ENCODE measurements at regions not wholly inside any gene's neighbourhood (a gene's known extent, or its start where the extent isn't known, plus 50 kb on each side); places are given as distances from the start of the nearest gene placed in this dataset.
"Not testable (repeated sequence)": the region's sequence is repeated elsewhere in the genome, so short reads cannot be mapped to it uniquely, and the experiment has no call there.

DNA sequence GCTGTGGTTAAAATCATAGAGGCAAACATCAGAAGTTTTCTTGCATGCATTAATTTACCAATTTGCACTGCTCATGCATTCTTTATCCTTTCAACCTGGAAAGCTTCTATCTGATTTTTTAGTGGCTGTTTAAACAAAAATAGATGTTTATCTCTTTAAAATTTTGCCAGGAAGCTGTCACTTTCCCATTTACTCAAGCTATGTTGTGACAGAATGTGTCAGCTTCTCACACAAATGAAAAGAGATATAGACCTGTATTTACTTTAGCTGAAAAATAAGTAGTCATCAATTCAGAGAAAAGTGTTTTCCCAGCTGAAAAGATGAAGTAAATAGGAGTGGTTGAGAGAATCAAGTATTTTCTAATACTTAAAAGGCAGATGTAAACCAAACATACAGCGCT, 872.8 kb downstream of the DACH1 start:
- DNase-seq (ENCODE audit: low spot score): no peak

DNA sequence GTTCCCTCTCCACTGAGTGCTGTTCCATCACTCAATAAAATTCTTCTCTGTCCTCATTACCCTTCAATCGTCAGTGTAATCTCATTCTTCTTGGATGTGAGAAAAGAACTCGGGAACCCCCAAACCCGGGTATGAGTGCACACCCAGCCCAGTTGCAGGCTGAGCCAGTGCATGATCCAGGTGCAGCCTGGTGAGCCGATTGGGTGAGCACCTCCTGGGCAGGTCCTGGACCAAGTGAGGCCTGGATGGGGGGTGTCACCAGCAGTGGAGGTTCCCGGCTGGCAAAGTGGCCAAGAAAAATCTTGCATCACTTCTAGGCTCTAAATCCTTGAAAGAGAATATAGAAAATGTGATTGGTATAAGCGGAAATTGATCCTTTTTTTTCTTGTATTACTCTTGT, 878.8 kb upstream of the KLHL1 start:
- no peak for DNase-seq (ENCODE audit: low spot score)

DNA sequence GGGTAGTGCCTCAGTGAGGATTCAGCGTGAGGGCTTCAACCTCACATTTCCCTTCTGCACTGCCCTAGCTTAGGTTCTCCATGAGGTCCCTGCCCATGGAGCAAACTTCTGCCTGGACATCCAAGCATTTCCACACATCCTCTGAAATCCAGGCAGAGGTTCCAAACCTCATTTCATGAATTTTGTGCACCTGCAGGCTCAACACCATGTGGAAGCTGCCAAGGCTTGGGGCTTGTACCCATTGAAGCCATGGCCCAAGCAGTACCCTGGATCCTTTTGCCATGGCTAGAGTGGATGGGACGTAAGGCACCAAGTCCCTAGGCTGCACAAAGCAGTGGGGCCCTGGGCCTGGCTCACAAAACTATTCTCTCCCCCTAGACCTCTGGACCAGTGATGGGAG, 877.1 kb upstream of the KLHL1 start:
- no peak for DNase-seq (ENCODE audit: low spot score)

DNA sequence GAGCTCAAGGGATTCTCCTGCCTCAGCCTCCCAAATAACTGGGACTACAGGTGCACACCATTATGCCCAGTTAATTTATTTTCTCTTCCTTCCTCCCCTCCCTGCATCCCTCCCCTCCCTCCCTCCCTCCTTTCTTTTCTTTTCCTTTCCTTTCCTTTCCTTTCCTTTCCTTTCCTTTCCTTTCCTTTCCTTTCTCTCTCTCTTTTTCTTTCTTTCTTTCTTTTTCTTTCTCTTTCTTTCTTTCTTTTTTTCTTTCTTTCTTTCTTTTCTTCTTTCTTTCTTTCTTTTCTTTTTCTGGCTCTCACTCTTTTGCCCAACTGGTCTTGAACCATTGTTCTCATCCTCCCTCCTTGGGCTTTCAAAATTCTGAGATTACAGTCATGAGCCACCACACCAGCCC, 873.0 kb upstream of the KLHL1 start:
- not testable (repeated sequence) for DNase-seq (ENCODE audit: low spot score)

DNA sequence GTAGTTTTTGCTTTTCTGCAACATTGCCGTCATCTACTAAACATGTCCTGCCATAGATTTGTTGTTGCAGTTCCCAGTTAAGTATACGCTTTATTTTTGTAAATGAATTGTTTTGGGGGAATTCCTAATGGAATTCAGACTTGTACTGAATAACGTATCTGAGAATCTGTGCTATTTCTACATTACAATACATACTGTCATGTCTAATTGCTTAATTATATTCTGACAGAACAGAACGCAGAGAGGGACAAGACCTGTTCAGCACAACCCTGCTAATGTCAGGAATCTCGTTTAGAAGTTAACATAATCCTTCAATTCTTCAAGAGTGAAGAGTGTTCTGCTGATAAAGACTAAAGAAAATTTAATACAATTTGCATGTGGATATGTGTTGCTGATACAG, 861.1 kb upstream of the KLHL1 start:
- DNase-seq (ENCODE audit: low spot score): no peak

DNA sequence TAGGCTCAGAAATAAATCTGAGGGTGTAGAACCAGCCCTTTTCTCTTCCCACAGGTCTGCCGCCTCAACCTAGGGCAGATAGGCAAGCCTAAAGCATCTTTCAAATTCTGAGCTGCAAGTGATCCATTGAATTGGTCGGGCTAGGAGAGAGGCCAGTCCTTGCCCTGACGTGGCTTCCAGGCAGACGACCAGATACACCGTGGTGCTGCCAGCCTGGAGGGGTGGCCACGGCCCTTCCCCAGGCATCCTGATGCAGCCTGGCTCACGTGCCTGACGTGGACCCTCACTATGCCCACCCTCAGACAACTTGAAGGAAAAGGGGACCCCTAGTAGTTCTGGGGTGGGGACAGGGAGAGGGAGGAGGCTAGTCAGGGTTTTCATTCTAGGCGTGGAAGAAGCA, 859.3 kb upstream of the KLHL1 start:
- DNase-seq (ENCODE audit: low spot score): no peak

DNA sequence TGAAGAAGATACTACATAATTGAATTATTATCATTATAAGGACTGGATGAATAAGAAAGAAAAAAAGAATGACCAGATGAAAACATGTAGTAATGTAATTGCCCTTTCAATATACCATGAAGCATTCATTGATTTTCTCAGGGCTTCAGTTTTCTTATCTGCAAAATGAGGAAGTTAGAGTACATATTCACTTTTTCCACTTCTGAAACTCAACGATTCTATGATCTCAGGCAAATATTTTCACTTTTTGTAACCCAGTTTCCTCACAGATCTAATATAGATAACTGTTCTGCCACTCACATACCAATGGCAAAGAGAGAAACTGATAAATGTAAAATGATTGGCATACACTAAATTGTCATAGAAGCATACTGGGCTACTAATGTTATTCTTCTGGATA, 856.6 kb upstream of the KLHL1 start:
- DNase-seq (ENCODE audit: low spot score): no peak

DNA sequence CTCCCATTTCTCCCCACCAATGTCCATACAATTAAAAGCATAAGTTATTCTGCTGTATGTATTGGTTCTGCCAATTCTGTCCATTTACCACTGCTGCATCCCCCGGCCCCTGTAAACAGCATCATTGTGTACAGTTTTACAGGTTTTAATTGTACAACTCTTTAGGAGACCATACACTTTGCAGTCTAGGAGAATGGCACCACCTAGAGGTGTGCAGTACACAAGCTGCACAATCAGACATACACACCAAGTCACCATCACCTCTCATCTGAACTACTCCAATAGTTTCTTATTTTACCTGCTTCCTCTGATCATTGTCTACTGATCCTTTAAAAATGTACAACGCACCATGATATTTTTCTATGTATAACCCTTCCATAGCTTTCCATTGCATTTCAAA, 855.9 kb upstream of the KLHL1 start:
- peak; percentile 66 for DNase-seq (ENCODE audit: low spot score)

DNA sequence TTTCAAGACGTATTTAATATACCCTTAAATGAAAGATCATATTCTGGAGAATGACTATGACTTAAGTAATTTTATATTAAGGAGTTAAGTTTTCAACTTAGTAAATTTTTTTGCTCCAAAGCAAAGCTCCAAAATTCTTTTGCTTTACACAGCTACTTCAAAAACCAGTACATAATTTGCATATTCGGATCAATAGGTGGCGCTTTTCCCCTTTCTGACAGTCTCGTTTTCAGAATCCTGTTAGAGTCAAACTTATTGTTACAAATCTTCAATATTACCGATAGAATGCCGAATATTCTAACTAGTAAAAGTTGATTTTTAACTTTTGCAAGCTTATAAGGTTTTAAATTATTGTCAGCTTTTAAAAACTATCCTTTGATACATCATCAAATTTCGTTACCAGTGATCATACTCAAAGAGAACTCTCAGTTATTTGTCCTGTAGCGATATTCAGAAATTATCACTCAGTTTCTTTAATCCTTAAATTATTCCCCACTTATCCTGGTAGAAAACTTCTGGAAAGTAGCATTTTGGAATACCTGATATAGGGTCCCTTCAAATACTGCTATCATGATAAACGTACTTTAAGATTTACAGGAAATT, 852.7 kb upstream of the KLHL1 start:
- DNase-seq (ENCODE audit: low spot score): peak; percentile 66

DNA sequence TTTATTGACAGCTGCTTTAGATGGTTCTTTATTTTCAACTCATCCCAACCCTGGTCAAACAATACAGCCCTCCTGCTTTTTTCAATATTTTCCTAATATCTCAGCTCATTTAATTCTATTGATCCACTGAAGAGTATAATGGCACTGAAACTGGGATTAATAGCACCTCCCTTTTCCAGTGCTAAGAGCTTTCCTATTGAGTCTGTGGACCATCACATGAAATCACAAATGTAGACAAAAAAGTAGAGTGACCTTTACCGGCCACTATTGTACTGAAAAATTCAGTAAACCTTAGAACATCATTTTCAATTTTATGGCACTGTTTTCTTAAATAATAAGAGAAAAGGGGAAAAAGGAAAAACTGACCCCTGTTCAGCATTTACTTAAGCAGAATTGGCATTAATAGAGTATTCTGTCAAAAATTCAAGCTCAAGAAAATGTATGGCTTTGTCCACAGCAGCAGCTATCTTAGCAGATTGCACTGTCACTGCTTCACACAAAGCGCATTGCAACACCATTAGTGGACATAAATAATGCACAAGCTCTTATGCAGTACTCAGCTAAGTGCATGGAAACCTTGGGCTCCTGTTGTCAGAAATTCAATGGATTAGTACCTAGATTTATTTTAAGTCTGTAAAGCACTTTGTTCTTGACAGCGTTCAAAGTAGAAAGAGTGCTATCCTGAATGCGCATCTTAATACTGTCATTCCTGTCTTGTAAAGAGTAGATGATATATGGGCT, 851.0 kb upstream of the KLHL1 start:
- no peak for DNase-seq (ENCODE audit: low spot score)

DNA sequence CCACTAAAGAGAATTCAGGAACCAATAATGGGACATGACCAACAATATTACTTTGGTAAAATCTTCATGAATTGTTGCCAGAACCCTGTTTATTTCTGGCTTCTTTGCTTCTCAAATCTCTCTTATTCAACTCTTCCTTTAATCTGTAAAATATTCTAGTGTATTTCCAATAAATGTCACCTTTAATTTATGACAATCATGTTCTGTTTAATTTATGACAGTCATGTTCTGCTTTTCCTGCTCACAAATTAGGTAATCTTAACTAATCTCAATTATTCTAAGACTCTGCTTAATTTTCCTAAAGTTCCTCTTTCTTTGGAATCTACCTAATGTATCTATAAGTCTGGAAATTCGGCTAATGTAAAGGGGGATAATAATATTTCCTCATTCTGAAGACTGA, 847.6 kb upstream of the KLHL1 start:
- no peak for DNase-seq (ENCODE audit: low spot score)

DNA sequence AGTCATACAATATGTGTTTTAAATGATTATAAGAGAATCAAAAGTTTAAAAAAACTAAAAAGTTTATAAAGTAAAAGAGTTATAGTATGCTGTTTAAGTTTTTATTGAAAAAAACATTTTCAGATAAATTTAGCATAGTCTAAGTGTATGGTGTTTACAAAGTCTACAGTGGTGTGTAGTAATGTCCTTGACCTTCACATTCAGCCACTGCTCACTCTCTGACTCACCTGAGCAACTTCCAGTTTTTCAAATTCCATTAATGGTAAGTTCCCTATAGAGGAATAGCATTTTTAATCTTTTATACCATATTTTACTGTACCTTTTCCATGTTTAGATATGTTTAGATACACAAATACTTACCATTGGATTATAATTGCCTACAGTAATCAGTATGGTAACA, 842.4 kb upstream of the KLHL1 start:
- DNase-seq (ENCODE audit: low spot score): no peak

DNA sequence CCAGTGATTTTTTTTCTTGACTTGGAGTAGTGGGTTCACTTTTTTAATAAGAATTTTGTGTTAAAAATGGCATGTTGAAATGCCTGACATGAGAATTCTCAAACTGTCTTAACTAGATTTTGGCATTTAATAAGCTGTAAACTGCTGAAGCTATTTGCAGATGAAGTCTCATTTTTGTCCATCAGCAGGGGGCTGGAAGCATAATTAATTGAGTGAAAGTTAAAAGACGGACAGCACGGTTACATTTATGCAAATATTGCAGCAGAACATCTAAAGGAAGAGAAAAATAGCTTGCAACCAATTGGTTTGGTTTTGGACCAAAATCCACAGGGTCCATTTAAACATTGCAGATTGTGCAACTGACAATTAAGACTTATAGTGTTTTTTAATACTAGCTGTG, 837.3 kb upstream of the KLHL1 start:
- no peak for DNase-seq (ENCODE audit: low spot score)

DNA sequence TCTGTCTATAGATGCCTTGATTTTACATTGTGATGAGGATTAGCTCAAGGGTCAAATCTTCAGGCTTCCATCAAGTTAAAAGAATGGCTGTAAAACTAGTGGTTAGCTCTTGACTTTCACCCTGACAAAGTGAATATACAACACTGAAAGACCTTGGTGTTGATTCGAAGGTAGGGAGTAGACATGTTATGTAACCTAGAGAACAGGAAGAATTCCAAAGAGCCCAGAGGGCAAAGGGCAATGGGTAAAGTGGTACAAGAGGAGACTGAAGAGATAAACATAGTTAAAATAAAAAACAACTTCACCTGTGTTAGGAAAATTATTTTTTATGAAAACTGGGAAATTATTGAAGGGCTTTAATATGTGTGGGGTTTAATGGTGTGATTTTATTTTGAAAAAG, 833.2 kb upstream of the KLHL1 start:
- DNase-seq (ENCODE audit: low spot score): no peak

DNA sequence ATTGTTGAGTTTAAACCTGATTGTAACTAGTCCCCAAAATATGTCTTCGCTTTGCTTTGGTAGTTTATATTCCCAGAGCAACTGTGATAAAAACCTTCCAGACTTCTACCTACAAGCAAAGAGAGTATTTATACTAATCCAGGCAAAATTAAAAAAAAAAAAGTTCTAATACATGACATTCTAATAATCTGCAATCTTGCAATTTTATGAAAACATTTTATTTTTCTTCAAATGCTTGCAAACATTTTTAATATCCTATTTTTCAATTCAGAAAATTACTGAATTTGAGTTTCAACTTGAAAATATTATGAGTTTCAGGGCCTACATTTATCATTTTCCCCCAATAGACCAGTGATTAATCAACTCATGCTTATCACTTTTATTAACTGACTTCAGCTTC, 830.2 kb upstream of the KLHL1 start:
- DNase-seq (ENCODE audit: low spot score): no peak

DNA sequence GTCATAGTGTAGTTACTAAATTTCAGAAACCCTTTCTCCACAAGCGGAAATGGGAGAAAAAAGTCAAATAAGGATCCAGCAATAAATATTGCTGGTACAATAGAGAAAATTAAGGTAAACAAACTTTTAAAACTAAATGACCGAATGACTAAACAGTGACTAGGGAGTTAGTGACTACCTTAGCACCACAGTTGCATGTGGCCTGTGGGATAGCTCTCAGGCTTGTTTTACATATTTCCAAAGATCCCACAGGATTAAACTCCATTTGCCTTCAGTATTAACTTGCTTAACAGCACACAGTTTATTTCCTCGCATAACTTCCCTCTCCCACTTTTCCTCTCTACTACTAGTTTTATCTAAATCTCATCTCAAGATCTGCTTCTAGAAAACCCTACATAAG, 824.3 kb upstream of the KLHL1 start:
- no peak for DNase-seq (ENCODE audit: low spot score)

DNA sequence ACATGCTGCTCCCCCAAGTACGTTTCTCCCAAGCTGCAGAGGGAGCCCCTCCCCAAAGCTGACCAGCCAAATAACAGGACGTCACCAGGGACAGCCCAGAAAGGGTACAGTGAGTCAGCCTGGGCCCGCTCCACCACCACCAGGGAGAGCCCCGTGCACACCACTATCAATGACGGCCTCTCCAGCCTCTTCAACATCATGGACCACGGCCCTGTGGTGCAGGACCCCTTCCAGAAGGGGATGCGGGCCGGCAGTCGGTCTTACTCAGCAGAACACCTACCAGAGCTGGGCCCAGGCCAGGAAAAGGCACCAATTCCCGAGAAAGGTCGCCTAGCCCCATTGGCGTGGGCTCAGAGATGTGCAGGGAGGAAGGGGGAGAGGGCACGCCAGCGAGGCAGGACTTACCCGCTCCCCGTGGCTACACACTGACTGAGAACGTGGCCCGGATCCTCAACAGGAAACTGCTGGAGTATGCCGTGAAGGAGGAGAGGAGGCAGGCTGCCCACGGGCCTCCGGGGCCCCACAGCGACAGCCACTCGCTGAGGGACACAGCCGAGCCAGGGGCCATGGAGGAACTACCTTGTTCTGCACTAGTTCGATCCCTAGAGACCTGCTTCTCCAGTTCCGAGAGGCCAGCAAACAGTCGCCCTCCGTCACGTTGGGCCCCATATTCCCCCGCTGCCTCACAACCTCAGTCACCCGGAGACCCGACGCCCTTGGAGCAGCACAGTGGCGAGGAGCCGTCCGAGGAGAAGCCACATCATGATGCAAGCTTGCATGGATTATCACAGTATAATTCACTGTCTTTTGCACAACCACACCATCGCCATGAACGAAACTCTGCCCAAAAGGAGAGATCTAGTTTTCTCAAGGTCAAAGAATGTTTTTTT, 815.9 kb upstream of the KLHL1 start:
- no peak for DNase-seq (ENCODE audit: low spot score)

DNA sequence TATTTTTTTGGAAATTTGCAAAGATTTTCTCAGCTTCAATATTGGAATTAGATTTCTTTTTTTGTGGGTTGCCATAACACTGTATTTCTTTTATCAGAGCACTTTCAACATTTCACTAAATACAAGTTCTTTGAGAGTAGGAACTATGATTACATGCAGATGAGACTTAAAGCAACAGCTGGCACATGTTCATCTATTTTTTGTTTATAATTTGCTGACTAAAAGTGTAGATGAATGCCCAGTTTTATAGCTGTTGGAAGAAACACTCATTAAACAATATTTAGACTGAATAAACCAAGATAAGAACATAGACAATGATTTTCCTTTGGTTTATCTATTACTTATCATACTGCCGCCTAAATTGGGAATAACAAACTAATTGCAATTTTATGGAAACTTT, 803.0 kb upstream of the KLHL1 start:
- no peak for DNase-seq (ENCODE audit: low spot score)

DNA sequence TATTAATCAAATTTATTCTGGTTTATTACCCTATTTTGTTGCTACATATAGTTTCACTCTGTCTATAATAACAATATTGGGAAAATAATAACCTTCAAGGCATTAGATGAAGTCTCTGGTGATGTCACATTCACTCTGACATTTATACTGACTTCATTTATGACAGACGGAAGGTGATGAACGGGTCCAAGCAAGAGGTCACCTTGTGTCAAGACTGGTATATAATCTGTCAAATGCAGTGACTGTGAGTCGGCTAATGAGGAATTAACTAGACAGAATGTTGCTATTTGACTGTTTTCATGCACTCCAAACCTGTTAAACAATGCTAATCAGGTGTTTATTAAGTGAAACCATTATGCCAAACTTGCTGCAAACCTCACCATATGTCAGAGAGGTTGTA, 800.5 kb upstream of the KLHL1 start:
- DNase-seq (ENCODE audit: low spot score): no peak

DNA sequence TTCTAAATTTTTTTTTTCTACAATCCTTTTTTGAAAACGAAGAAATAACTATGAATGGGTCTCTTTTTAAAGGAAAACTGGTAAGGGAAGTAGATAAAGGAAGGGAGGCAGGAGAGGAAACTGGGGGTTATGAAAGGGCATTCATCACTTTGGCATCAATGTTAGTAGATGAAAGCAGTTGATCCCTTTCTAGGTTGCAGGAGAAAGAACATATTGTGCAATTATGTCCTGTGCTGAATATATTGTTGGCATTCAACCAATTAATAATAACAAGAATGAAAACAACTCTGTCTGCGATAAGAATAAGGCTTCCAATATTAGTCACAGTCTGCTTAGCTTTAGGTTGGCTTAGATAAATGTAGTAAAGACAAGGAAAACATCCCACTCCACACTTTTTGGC, 796.8 kb upstream of the KLHL1 start:
- DNase-seq (ENCODE audit: low spot score): no peak

DNA sequence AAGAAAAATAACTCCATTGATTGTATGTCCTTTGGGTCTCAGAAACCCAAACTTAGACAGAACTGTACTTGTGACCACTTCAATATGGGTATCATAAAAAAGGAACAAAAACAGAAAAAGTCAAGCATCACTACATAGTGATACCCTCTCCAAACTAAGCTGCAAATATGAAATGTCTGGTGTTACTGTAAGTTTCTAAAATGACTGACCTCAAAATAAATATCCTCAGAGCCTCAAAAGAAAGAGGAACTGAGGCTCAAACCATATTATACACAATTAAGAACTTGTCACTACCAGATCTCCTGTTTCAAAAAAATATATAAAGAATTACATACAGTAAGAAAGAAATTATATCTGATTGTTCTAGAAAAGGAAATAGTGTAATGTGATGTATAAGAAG, 787.9 kb upstream of the KLHL1 start:
- DNase-seq (ENCODE audit: low spot score): no peak

DNA sequence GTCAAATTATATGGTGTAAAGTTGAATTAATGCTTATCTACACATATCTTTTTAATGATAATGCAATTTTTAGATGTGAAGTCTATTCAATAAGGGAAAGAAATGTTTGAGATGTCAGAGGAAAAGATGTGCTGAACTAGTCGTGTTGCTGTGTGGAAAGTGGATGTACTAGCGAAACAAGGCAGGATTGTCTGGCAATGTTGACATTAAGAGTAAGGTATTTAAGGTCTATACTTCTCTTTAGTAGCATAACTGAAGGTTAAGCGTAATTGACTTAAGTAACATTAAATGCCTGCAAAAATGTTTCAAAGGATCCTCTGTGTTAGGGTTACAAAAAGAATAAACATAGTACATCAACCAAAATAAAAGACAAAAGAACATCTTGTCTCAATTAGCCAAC, 787.3 kb upstream of the KLHL1 start:
- no peak for DNase-seq (ENCODE audit: low spot score)

DNA sequence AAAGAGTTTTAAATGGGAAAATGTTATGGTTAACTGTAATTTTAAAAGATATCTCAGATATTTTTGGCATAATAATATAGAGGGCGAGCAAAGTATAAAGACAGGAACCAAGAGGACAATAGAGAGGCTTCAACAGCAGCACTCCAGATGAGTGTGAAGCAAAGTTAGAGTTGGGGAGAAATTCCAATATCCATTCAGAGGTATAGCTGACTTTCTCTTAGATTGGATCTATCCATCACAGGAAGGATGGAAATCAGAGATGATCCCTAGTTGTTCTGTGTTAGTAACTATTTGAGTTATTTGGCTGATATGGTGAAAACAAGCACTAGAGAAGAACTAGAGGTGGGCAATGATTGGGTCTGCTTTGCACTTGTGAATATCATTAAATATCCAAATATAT, 786.0 kb upstream of the KLHL1 start:
- DNase-seq (ENCODE audit: low spot score): no peak

Measured in RKO (cell line).